ENCODE measurements at regions not wholly inside any gene's neighbourhood (a gene's known extent, or its start where the extent isn't known, plus 50 kb on each side); places are given as distances from the start of the nearest gene placed in this dataset.
"Not testable (repeated sequence)": the region's sequence is repeated elsewhere in the genome, so short reads cannot be mapped to it uniquely, and the experiment has no call there.

GRCh38 chr3:188000361-188000861 is 153.5 kb upstream of the LPP start:
- DNase-seq (ENCODE audit: low read depth), result no peak

GRCh38 chr3:188001093-188001492 is 152.9 kb upstream of the LPP start:
- DNase-seq (ENCODE audit: low read depth), result no peak

GRCh38 chr3:188001926-188002325 is 152.0 kb upstream of the LPP start:
- DNase-seq (ENCODE audit: low read depth), result no peak

- DNase-seq (ENCODE audit: low read depth), result no peak
These were observed 151.3 kb upstream of the LPP start for GRCh38 chr3:188002626-188003138.

- DNase-seq (ENCODE audit: low read depth), result no peak
These were observed 150.5 kb upstream of the LPP start for GRCh38 chr3:188003188-188004171.

GRCh38 chr3:188006726-188007393 is 147.1 kb upstream of the LPP start:
- DNase-seq (ENCODE audit: low read depth), result no peak

- no peak for DNase-seq (ENCODE audit: low read depth)
These were observed 146.1 kb upstream of the LPP start for GRCh38 chr3:188007897-188008296.

- DNase-seq (ENCODE audit: low read depth), result no peak
These were observed 145.3 kb upstream of the LPP start for GRCh38 chr3:188008582-188009213.

- DNase-seq (ENCODE audit: low read depth), result no peak
These were observed 143.5 kb upstream of the LPP start for GRCh38 chr3:188010478-188010877.

- DNase-seq (ENCODE audit: low read depth), result no peak
These were observed 134.2 kb upstream of the LPP start for GRCh38 chr3:188019727-188020126.

GRCh38 chr3:188021041-188021440 is 132.9 kb upstream of the LPP start:
- no peak for DNase-seq (ENCODE audit: low read depth)

- peak; percentile 13 for DNase-seq (ENCODE audit: low read depth)
These were observed 132.4 kb upstream of the LPP start for GRCh38 chr3:188021502-188022040.

GRCh38 chr3:188022902-188023301 is 131.1 kb upstream of the LPP start:
- DNase-seq (ENCODE audit: low read depth), result not testable (repeated sequence)

- DNase-seq (ENCODE audit: low read depth), result no peak
These were observed 128.4 kb upstream of the LPP start for GRCh38 chr3:188025555-188025954.

GRCh38 chr3:188026191-188026968 is 127.6 kb upstream of the LPP start:
- DNase-seq (ENCODE audit: low read depth), result no peak

- no peak for DNase-seq (ENCODE audit: low read depth)
These were observed 122.8 kb upstream of the LPP start for GRCh38 chr3:188031121-188031520.

- no peak for DNase-seq (ENCODE audit: low read depth)
These were observed 119.0 kb upstream of the LPP start for GRCh38 chr3:188034989-188035388.

- no peak for DNase-seq (ENCODE audit: low read depth)
These were observed 117.4 kb upstream of the LPP start for GRCh38 chr3:188036375-188037194.

GRCh38 chr3:188037195-188037718 is 116.7 kb upstream of the LPP start:
- DNase-seq (ENCODE audit: low read depth), result no peak

GRCh38 chr3:188037965-188038581 is 115.9 kb upstream of the LPP start:
- no peak for DNase-seq (ENCODE audit: low read depth)

Data from GM04504 (cell line).